K562 (cell line): ENCODE measurements at regions not wholly inside any gene's neighbourhood (a gene's known extent, or its start where the extent isn't known, plus 50 kb on each side); places are given as distances from the start of the nearest gene placed in this dataset.

Source experiments
- ATAC-seq: fragments of 200-7000 bp; cut with Tn5 transposase; 3 replicates; pipeline ENCODE4 v1.9.1; 2020; ENCODE audit warnings: moderate library complexity
- BruUV-seq: library from RNA; stranded (reverse); fragments of 400-500 nt; replicated peaks from 2 replicates; lab custom pipeline; 2021; lab: Mats Ljungman, UMichigan
- CTCF ChIA-PET: fragments of 300-600 bp; formaldehyde crosslinking; extraction: SDS; loops from one replicate; lab custom pipeline; 2021; ENCODE audit warnings: low intra/inter-chr PET ratio; lab: Yijun Ruan, JAX
- POLR2A ChIA-PET: fragments of 300-600, 350-650 bp; sonication (Branson Sonifier 250); formaldehyde crosslinking; extraction: SDS; loops from one replicate; lab custom pipeline; 2021; ENCODE audit warnings: antibody characterized with exemption, inconsistent platforms; lab: Yijun Ruan, JAX
- DNase-seq, 4 experiments: peaks; one replicate each; pipeline versions ENCODE4 v3.0.0 to v3.0.0-alpha.2; 2011 to 2018; ENCODE audit warnings: low spot score in 3 of 4, mixed read lengths in 3 of 4; ENCODE audit errors: extremely low read depth in 1 of 4
- FAIRE-seq: peaks from 2 replicates; lab custom pipeline; 2011; peaks lifted over from hg19 to GRCh38; lab: Jason Lieb, UNC
- H2AFZ ChIP-seq: 2 replicates; pipeline ENCODE4 v1.6.0; 2011; ENCODE audit warnings: low read depth, low read length, control low read depth, inconsistent platforms
- H3K27ac ChIP-seq: fragments of 200-600 bp; 3 replicates; pipeline ENCODE4 v1.8.0; 2011; ENCODE audit warnings: low read depth, mild to moderate bottlenecking, control low read depth, inconsistent platforms, low read length, moderate library complexity, mixed read lengths; ENCODE audit errors: extremely low read depth
- H3K27me3 ChIP-seq, 2 experiments: fragments of 300-600 bp in 1 of 2; 2 replicates in 1 of 2; 3 replicates in 1 of 2; pipeline versions ENCODE4 v1.6.0 to v1.8.0; 2011; ENCODE audit warnings: inconsistent platforms in 2 of 2, low read length in 2 of 2, mild to moderate bottlenecking in 1 of 2, mixed read lengths in 1 of 2, moderate library complexity in 1 of 2; ENCODE audit not compliant: control insufficient read depth in 2 of 2, insufficient read depth in 2 of 2
- H3K36me3 ChIP-seq: fragments of 300-600 bp; 3 replicates; pipeline ENCODE4 v1.8.0; 2011; ENCODE audit warnings: mild to moderate bottlenecking, low read length, inconsistent platforms; ENCODE audit not compliant: control insufficient read depth, insufficient read depth
- H3K4me1 ChIP-seq, 2 experiments: fragments of 200-600 bp in 1 of 2; replicated peaks in 1 of 2; 2 replicates in 1 of 2; 3 replicates in 1 of 2; pipeline versions ENCODE4 v1.5.1 to v1.8.0; 2011; ENCODE audit warnings: inconsistent platforms in 2 of 2, low read length in 2 of 2, mild to moderate bottlenecking in 1 of 2, mixed read lengths in 1 of 2, moderate library complexity in 1 of 2; ENCODE audit not compliant: control insufficient read depth in 2 of 2, insufficient read depth in 2 of 2
- H3K4me2 ChIP-seq: 2 replicates; pipeline ENCODE4 v1.6.1; 2011; ENCODE audit warnings: low read length, control low read depth, inconsistent platforms, mixed read lengths; ENCODE audit not compliant: insufficient read depth
- H3K4me3 ChIP-seq: fragments of 200-600 bp; sonication (generic), shearing (Covaris generic); 2 replicates; pipeline ENCODE4 v1.5.1; 2016; ENCODE audit warnings: control low read depth, inconsistent platforms
- H3K79me2 ChIP-seq: fragments of 200-600 bp; 3 replicates; pipeline ENCODE4 v1.8.0; 2011; ENCODE audit warnings: low read length, inconsistent platforms; ENCODE audit not compliant: control insufficient read depth, insufficient read depth
- H3K9ac ChIP-seq, 2 experiments: 2 replicates each; pipeline versions ENCODE4 v1.6.0 to v1.6.1; 2011; ENCODE audit warnings: low read depth in 2 of 2, low read length in 2 of 2, control low read depth in 1 of 2, inconsistent platforms in 1 of 2, mild to moderate bottlenecking in 1 of 2, mixed read lengths in 1 of 2; ENCODE audit not compliant: insufficient read depth in 1 of 2
- H3K9me1 ChIP-seq: one replicate; pipeline ENCODE4 v1.6.0; 2011; ENCODE audit warnings: inconsistent platforms, mild to moderate bottlenecking, low read length, moderate library complexity; ENCODE audit not compliant: control insufficient read depth, insufficient read depth
- H3K9me3 ChIP-seq: replicated peaks from 2 replicates; pipeline ENCODE4 v1.5.1; 2011; ENCODE audit warnings: low read depth, low read length, inconsistent platforms; ENCODE audit not compliant: control insufficient read depth, insufficient read depth
- H4K20me1 ChIP-seq: replicated peaks from 2 replicates; pipeline ENCODE4 v1.6.1; 2011; ENCODE audit warnings: low read length, inconsistent platforms, mixed read lengths; ENCODE audit not compliant: control insufficient read depth, insufficient read depth
- CREBBP ChIP-seq: IDR thresholded peaks from one replicate; pipeline ENCODE4 v1.6.1; 2012; ENCODE audit warnings: low read depth, mild to moderate bottlenecking, control low read depth, inconsistent platforms, low read length
- HES1 ChIP-seq: fragments of 450-650 bp; IDR thresholded peaks from 2 replicates; pipeline ENCODE4 v1.6.1; 2016; ENCODE audit warnings: low read depth, mild to moderate bottlenecking, moderate library complexity
- IRF1 ChIP-seq: sonication (generic); formaldehyde crosslinking; IDR thresholded peaks from 2 replicates; pipeline ENCODE4 v1.8.0; 2022; ENCODE audit warnings: missing genetic modification reagents, mild to moderate bottlenecking, borderline replicate concordance
- RB1 ChIP-seq: fragments of 450-650 bp; IDR thresholded peaks from 2 replicates; pipeline ENCODE4 v1.6.1; 2017; ENCODE audit warnings: low read depth, mild to moderate bottlenecking
- ZNF696 ChIP-seq: fragments of 250-450 bp; sonication (Bioruptor Pico); conservative IDR thresholded peaks from 2 replicates; pipeline ENCODE4 v1.4.0; 2020; ENCODE audit warnings: mild to moderate bottlenecking, moderate library complexity
- WGBS: fragments of 100-300 bp; shearing (Covaris generic); methylation state at CpG from one replicate; pipeline ENCODE4 v1.1.6; 2016; ENCODE audit warnings: low coverage, mixed read lengths; ENCODE audit not compliant: insufficient coverage; ENCODE audit errors: missing lambda C conversion rate; 5-methylcytosine and 5-hydroxymethylcytosine counted together
- in situ Hi-C: fragments of 300-500 bp; cut with MboI; formaldehyde crosslinking; loops from 4 replicates; pipeline ENCODE4 v1.15.0; 2018; ENCODE audit warnings: inconsistent platforms, mixed read lengths
- intact Hi-C: fragments of 100-400 bp; cut with micrococcal nuclease; formaldehyde crosslinking; loops from 2 replicates; pipeline ENCODE4 v1.14.2; 2022

- TF ChIP-seq IRF1 (no peak), HES1 (no peak), RB1 (no peak)
Measured at GRCh38 chr7:45292481-45292880, 134.9 kb downstream of the RAMP3 start (continued).

GRCh38 chr7:45293295-45293942 is 135.8 kb downstream of the RAMP3 start:
- Histone ChIP-seq H3K9me3 (no peaks in the 10 kb centered on the region), H3K79me2 (no peaks in the 10 kb centered on the region), H3K4me3 (no peak overlapping the region), H4K20me1 (no peaks in the 10 kb centered on the region), H3K9me1 (no peaks in the 10 kb centered on the region), H3K27ac (no peak overlapping the region), H2AFZ (no peak overlapping the region), H3K4me1 (no peaks in the 10 kb centered on the region), H3K36me3 (no peaks in the 10 kb centered on the region), H3K9ac (no peak overlapping the region), H3K27me3 (peaks cover 0 to 16% of the 10 kb centered on the region in 2 experiments; a peak in 2 of 5 replicates), H3K4me2 (no peak overlapping the region)
- CTCF ChIA-PET: no interaction called here
- WGBS: 0% methylated on average over 5 of the region's 5 CpGs
- TF ChIP-seq ZNF696 (CRISPR knock-in tag) (no peak), CREBBP (no peak)
- no TSS peak for BruUV-seq
- FAIRE-seq (no peak), ATAC-seq (no peak), DNase-seq (no peak)
- POLR2A ChIA-PET: no interaction called here
- intact Hi-C loops: no loop called here
- in situ Hi-C loops: no loop called here
